Tibial nerve (tissue), 4 donors: ENCODE measurements at regions not wholly inside any gene's neighbourhood (a gene's known extent, or its start where the extent isn't known, plus 50 kb on each side); places are given as distances from the start of the nearest gene placed in this dataset.

Experiments used
- DNase-seq, 2 donors: peaks; one replicate each; pipeline ENCODE4 v3.0.0-alpha.2; 2019; ENCODE audit warnings: low spot score in 2 of 2
- H3K27ac ChIP-seq, 4 donors: fragments of 200-600 bp; sonication (generic) in 3 of 4; one replicate each; pipeline ENCODE4 v1.5.1; 2017 to 2019; ENCODE audit warnings: mild to moderate bottlenecking in 1 of 4
- H3K27me3 ChIP-seq, 2 donors: fragments of 200-600 bp; sonication (generic) in 1 of 2; one replicate each; pipeline versions ENCODE4 v1.5.1 to v1.6.0; 2017 to 2019
- H3K36me3 ChIP-seq, 3 donors: fragments of 200-600 bp; sonication (generic); one replicate each; pipeline ENCODE4 v1.5.1; 2018 to 2019
- H3K4me1 ChIP-seq, 4 donors: fragments of 200-600 bp; sonication (generic) in 3 of 4; one replicate each; pipeline ENCODE4 v1.5.1; 2017 to 2019
- H3K4me3 ChIP-seq, 4 donors: fragments of 200-600 bp; sonication (generic) in 3 of 4; one replicate each; pipeline ENCODE4 v1.5.1; 2017 to 2019; ENCODE audit warnings: mild to moderate bottlenecking in 1 of 4, moderate library complexity in 1 of 4
- H3K9me3 ChIP-seq, 4 donors: fragments of 200-600 bp; sonication (generic) in 3 of 4; one replicate each; pipeline ENCODE4 v1.5.1; 2017 to 2019
- CTCF ChIP-seq, 5 experiments: fragments of 200-600 bp in 3 of 5; fragments of 450-650 bp in 2 of 5; sonication (generic) in 3 of 5; IDR thresholded peaks; one replicate each; pipeline ENCODE4 v1.5.1; 2016 to 2019; ENCODE audit warnings: antibody characterized with exemption in 5 of 5, mild to moderate bottlenecking in 3 of 5, moderate library complexity in 2 of 5
- EP300 ChIP-seq, 2 donors: sonication (generic); formaldehyde crosslinking; IDR thresholded peaks; one replicate each; pipeline ENCODE4 v1.6.1; 2017; ENCODE audit warnings: antibody characterized with exemption in 2 of 2, mild to moderate bottlenecking in 1 of 2
- POLR2A ChIP-seq, 2 donors: fragments of 450-650 bp; IDR thresholded peaks; one replicate each; pipeline ENCODE4 v1.6.1; 2017; ENCODE audit warnings: antibody characterized with exemption in 2 of 2, mild to moderate bottlenecking in 2 of 2, moderate library complexity in 2 of 2
- WGBS, 2 donors: methylation state at CpG; one replicate each; pipeline ENCODE4 v1.1.5; 2018; 5-methylcytosine and 5-hydroxymethylcytosine counted together

GRCh38 chr3:157660847-157661246 is 157.6 kb upstream of the VEPH1 start:
- H3K27me3 ChIP-seq, result no peaks in the 10 kb centered on the region
- peaks cover 0 to 8% (median 0%) of the 10 kb centered on the region in 4 donors for H3K4me1 ChIP-seq
- no peak for DNase-seq
- H3K9me3 ChIP-seq, result no peaks in the 10 kb centered on the region
- no peak overlapping the region for H3K27ac ChIP-seq
- TF ChIP-seq CTCF (IDR thresholded peaks at IDR 0.05), result no peak
- no peaks in the 10 kb centered on the region for H3K36me3 ChIP-seq
- no peak overlapping the region for H3K4me3 ChIP-seq

DNA sequence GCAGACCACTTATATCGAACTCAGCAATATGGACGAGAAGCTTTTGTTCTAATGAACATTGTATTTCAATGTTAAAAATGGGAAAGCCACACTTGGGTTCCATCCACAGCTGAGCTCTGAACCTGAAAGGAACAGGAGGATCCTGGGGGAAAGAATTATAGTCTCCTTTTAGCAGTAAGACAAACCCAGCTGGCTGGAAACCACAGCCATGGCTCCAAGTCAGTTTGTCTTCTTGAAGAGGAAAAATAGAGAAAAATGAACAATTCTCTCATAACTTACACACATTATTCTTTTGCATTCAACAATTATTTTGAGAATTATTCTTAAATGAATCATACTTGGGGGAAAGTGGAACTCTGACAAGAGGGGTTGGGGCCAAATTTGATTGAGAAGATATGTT is 149.2 kb upstream of the VEPH1 start:
- Histone ChIP-seq H3K4me1 (peaks cover 0 to 3% (median 0%) of the 10 kb centered on the region in 4 donors), H3K36me3 (no peaks in the 10 kb centered on the region), H3K27me3 (no peaks in the 10 kb centered on the region), H3K9me3 (no peaks in the 10 kb centered on the region), H3K4me3 (no peak overlapping the region), H3K27ac (no peak overlapping the region)
- TF ChIP-seq EP300 (IDR thresholded peaks at IDR 0.05) (no peak), CTCF (IDR thresholded peaks at IDR 0.05) (no peak), POLR2A (IDR thresholded peaks at IDR 0.05) (no peak)
- 90 to 93% methylated on average over 2 of the region's 2 CpGs for WGBS, 2 donors
- DNase-seq, result no peak

GRCh38 chr3:157650699-157651098 is 147.5 kb upstream of the VEPH1 start:
- TF ChIP-seq POLR2A (IDR thresholded peaks at IDR 0.05), result no peak
- TF ChIP-seq EP300 (IDR thresholded peaks at IDR 0.05), result no peak
- no peak for TF ChIP-seq CTCF (IDR thresholded peaks at IDR 0.05)
- Histone ChIP-seq H3K36me3 (no peaks in the 10 kb centered on the region), H3K27me3 (no peaks in the 10 kb centered on the region), H3K9me3 (no peaks in the 10 kb centered on the region), H3K4me3 (no peak overlapping the region), H3K4me1 (peaks cover 0 to 3% (median 0%) of the 10 kb centered on the region in 4 donors), H3K27ac (no peak overlapping the region)
- DNase-seq, result no peak
- WGBS, 2 donors, result 81 to 90% methylated on average over 1 of the region's 1 CpG

DNA sequence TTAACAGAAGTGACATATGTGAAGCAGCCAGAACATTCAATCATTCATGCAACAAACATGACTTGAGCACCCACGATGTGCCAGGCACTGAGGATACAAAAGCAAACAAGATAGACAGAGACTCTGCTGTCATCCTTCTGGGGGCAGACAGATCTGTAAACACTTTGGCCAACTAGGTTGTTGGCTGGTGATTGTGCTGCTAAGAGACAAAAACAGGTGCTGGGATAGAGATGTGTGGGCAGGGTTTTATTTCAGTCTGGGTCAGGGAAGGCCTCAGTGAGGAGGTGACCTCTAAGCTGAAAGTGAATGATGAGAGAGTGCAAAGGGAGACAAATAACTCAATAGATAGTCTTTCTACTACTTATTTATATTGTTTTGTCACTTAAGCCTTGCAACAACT is 147.0 kb upstream of the VEPH1 start:
- Histone ChIP-seq H3K4me1 (peaks cover 0 to 3% (median 0%) of the 10 kb centered on the region in 4 donors), H3K4me3 (no peak overlapping the region), H3K27ac (no peak overlapping the region), H3K36me3 (no peaks in the 10 kb centered on the region), H3K9me3 (no peaks in the 10 kb centered on the region), H3K27me3 (no peaks in the 10 kb centered on the region)
- TF ChIP-seq POLR2A (IDR thresholded peaks at IDR 0.05), result no peak
- no peak for TF ChIP-seq CTCF (IDR thresholded peaks at IDR 0.05)
- no peak for TF ChIP-seq EP300 (IDR thresholded peaks at IDR 0.05)
- WGBS, 2 donors, result 43% methylated on average over 1 of the region's 1 CpG
- no peak for DNase-seq

- Histone ChIP-seq H3K9me3 (no peaks in the 10 kb centered on the region), H3K27ac (no peak overlapping the region), H3K4me1 (peaks cover 0 to 3% (median 0%) of the 10 kb centered on the region in 4 donors), H3K27me3 (no peaks in the 10 kb centered on the region), H3K4me3 (no peak overlapping the region), H3K36me3 (no peaks in the 10 kb centered on the region)
- WGBS, 2 donors, result 88 to 92% methylated on average over 1 of the region's 1 CpG
- TF ChIP-seq EP300 (IDR thresholded peaks at IDR 0.05) (no peak), POLR2A (IDR thresholded peaks at IDR 0.05) (no peak), CTCF (IDR thresholded peaks at IDR 0.05) (no peak)
- DNase-seq, result no peak
Observed at GRCh38 chr3:157649511-157649910, 146.3 kb upstream of the VEPH1 start.
